OCI-M1 (cell line): ENCODE measurements at regions not wholly inside any gene's neighbourhood (a gene's known extent, or its start where the extent isn't known, plus 50 kb on each side); places are given as distances from the start of the nearest gene placed in this dataset.
"Not testable (repeated sequence)": the region's sequence is repeated elsewhere in the genome, so short reads cannot be mapped to it uniquely, and the experiment has no call there.

Experiments used
- DNase-seq: peaks from one replicate; lab custom pipeline; 2025; lab: John Stamatoyannopoulos, UW

DNA sequence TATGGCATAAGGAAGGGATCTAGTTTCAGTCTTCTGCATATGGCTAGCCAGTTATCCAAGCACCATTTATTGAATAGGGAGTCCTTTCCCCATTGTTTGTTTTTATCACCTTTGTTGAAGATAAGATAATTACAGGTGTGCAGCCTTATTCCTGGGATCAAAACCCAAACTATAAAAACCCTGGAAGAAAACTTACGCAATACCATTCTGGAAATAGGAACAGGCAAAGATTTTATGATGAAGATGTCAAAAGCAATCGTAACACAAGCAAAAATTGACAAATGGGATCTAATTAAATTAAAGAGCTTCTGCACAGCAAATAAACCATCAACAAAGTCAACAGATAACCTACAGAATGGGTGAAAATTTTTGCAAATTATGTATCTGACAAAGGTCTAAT is 128.5 kb upstream of the DCN start:
- no peak for DNase-seq

DNA sequence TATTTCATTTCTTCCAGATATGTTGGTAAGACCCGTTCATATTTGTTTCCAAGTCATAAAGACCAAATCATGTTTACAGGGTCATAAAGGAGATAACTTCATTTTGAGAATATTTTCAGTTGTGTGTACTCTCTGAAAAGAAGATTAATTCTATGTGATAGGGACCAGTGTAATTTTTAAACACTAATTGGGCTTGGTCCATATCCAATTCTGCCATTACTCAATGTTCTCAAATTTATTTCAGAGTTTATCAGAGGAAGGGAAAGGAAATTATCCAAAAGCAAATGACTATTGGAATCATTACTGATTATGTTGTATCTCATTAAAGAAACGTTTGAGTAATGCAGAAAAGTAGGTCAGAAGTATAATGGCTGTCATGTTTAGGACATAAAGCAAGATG is 126.8 kb upstream of the DCN start:
- DNase-seq: no peak

DNA sequence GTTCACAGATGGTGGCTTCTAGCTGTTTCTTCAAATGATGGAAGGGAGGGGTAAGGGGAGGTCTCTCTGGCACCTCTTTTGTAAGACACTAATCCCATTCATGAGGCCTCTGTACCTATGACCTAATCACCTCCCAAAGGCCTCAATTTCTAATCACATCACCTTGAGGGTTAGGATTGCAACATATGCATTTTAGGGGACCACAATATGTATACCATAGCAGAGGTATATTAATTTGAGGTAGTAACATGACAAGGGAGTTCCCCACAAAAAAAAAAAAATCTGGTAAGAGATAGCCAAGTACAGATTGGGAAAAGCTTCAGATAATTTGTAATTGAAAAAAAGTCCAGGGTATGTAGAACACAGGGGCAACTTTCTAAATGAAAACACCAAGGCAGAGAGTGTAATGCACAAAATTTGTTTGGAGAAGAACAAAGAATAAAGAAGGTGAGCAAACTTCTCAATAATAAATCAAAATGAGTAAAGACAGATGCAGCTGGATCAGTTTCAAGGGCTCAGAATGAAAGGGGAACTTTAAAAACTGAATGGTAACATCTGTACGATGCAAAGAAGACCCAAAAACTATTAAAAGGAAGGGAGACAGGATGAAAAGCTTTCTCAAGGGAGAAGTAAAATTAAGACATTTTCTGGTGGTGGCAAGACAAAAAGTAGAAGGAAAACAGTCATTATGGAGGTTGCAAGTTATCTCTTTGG is 125.5 kb upstream of the DCN start:
- DNase-seq: no peak

DNA sequence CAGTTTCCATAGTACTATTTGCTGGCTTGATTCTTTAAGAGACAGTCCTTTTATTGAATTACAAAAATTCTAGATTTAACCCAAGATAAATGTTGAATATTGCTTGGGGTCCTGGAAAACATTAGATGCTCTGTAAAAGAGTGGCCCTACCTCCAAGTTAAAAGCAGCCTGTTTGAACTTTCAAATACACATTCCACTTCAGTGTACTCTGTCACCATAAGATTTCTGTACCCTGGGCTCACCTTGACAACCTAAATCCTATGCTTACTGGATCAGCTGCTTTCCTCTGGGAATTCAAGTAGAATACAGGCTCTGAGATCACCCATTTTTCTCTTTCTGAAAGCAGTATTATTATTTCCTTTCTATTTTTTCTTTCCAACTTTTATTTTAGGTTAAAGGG is 107.7 kb upstream of the DCN start:
- DNase-seq: no peak

DNA sequence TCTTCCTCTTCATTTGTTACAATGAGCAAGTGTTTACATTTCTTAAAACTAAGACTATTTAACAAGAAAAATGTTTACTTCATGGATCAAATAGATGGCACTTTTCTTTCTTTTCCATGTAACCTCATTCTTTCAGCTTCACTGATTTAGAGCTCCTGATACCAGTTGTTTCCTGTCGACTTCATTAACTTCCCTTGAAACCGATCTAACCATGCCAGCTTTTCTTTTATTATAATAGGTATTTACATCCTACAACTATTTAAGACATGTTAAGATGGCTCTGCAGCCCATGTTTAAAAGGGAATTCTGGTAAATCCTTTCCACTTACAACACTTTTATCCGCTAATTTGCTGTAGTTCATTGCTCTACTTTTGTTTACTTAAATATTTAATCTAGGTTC is 107.3 kb upstream of the DCN start:
- DNase-seq: no peak

DNA sequence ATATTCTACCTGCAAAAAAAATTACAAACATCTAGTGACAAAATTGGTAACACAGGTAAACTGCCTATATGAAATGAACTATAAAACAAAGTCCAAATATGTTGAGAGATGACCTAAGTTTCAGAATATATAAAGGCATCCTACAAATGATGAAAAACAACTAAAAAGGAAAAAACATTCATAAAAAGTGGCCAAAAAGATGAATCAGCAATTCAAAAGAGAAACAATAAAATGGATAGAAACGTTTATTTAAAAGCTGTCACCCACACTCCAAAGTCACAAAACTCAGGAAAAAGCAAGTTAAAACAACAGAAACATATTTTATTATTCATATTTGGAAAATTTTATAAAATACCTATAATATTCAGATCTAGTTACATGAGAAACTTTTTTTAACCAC is 106.5 kb upstream of the DCN start:
- no peak for DNase-seq

DNA sequence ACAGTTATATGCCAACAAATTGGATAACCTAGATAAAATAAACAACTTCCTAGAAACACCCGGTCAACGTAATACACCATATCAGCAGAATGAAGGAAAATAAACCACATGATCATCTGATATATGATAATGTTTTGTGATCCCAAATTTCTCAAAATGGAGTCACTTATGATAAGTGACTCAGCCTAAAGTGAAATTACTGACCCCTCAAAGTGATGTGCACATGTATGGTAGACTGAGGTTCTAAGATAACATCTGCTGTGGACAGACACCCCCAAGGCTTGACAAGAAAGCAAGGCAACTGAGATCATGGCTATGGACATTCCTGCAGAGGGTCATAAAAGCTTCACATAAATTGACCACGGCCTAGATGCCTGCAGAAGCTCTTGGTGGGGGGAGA is 105.1 kb upstream of the DCN start:
- no peak for DNase-seq

DNA sequence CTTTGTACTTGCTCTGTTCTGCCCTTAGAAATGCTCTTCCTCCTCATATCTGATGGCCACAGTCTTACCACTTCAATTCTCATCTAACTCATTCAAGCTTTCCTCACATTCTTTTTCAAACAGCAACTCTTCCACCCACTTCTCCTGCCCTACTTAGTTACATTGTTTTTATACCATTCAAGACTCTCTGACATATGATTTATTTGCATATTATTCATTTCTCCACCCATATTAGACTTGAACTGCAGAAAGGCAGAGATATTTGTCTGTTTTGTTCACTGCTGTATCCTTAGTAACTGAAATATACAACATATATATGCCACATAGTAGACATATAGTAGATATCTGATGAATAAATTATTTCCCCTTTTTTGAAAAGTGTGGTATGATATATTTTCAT is 95.5 kb upstream of the DCN start:
- DNase-seq: no peak

DNA sequence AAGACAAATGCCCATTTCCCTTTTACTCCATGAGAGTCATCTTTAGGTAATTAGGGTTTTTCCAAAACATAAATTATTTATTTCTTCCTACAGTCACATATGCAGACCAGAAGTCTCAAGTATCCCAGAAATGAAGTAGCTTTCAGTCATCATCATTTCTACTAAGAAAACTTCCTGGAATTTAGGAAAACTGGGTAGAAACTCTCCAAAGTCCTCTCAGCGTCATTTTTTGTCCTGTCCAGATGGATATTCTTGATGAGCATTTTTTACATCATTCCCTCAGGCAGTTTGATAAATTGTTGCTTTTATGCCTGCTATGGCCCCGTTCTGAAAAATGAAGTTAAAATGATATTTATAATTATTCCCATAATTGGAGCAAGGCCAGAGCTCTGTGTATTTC is 93.9 kb upstream of the DCN start:
- no peak for DNase-seq

DNA sequence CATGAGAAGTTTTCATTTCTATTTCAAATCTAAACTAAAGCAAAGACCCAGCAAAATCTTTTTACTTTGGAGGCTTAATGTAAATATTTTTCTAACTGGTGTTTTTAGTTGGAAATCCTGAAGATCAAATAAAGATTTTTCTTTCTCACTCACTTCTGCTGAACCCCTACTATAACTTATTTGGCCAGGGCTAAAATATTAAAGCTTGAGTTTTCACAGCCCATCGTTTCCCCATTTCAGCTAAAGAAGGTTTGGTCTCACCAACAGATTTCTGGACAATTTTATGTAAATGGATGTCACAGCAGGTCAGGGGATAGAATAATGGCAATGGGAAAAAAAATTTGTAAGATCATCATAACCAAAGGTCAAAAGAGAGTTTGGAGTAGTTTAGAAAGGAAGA is 92.7 kb upstream of the DCN start:
- no peak for DNase-seq

DNA sequence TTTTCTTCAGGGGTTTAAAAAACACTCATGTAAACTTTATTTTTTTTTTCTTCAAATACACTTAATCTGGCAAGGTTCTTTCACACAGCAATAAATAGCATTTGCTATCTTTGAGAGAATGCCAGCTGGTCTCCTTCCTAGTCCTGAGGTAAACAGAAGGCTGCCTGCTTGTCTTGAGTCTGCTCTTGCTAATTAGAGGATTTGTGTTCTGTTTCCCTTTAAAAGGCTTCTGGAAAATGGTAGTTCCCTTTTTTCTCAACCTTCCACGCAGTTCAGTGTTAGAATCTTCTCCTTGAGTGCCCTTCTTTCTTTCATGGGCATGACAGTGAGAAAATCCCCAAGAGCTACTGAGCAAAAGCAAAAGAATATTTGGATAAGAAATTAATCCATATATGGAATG is 92.3 kb upstream of the DCN start:
- peak; percentile 35 for DNase-seq

DNA sequence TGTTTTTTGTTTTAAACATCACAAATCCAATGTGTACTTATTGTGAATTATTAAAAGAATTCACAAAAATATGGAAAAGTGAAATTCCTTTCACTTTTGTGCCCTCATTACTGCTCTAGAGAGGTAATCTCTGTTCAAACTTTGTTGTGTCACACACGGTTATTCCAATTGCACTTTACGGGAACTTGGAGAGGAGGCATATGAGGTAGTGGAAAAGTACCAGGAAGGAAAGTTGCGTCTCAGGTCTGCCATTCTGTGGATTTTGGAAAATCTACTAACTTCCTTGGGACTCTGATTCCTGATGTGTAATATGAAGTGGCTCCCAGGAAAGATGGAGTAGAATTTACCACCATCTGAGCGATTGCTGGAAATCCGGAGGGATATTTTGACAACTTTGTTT is 90.9 kb upstream of the DCN start:
- DNase-seq: no peak

DNA sequence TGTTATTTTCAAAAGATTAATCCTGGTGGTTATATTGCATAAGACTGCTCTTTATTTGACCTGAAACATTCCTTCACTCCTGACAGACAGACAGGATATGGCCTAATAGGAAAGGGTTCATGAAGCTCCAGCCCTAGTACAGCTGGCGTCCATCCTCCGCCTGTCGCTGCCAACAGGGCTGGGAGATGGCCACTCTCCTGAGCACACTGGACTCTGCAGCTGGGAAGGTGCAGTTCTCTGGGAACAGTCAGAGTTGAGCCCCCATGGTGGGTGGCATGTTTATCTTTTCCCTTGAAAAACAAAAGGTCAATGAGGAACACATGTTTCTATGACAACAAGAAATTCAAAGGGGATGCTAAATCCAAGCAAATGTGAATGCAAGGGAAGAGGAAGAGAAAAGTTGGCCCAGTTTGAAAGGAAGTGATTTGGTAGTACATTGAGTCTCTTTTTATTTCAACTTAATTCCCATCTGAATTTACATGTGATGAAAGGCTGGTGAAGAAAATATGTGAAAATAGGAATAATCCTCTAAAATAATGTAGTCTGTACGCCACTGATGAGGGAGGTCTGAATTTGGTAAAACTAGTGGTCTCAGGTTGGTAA is 89.9 kb upstream of the DCN start:
- no peak for DNase-seq

DNA sequence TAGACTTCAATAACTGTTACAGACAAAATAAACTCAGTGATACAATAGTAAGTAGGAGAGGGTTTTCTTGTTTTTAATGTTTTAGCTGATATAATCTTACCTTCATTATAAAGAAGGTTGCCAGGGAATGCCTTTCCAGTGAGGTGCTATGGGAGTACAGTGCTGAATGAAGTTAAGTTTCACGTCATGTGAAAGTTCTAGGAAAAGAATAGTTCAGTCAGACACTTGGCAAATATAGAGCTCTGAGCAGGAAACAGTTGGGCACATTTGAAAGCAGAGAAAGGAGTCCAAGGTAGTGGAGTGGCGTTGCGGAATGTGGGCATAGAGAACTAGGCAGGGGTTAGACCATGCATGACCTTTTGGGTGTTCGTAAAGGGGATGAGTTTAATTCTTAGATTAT is 88.6 kb upstream of the DCN start:
- DNase-seq: no peak

DNA sequence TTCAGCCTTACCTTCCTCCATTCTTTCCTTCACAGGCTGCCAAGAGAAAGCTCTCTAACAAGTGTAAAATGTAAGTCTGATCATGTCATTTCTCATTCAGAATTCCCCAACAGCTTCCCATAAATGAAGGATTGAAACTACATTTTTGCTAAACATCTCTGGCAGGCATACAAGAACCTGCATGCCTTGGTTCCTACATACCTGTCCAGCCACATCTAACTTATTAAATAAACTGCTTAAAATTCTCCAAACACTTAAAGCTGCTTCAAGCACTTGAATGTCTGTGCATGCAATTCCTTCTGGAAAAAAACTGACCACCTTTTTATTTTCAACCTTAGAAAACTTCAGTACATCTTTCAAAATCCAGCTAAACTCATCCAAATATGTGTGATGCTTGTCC is 84.4 kb upstream of the DCN start:
- DNase-seq: no peak

DNA sequence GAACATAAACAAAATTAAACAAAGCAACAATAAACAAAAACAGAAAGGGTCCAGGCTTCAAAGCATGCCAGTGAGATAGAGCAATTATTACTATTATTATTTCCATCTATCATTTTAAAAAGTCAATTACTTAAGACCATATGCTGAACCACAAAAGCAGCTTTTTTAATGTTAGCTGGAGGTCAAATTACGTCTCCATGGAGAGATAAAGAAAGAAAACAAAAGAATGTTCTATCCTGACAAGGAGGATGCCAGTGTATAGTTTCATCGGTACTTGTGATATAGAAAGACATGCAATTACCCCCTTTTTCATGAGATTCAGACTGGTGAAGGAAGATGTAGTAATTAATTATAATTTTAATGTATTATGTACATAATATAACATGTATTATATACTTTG is 81.6 kb upstream of the DCN start:
- no peak for DNase-seq

DNA sequence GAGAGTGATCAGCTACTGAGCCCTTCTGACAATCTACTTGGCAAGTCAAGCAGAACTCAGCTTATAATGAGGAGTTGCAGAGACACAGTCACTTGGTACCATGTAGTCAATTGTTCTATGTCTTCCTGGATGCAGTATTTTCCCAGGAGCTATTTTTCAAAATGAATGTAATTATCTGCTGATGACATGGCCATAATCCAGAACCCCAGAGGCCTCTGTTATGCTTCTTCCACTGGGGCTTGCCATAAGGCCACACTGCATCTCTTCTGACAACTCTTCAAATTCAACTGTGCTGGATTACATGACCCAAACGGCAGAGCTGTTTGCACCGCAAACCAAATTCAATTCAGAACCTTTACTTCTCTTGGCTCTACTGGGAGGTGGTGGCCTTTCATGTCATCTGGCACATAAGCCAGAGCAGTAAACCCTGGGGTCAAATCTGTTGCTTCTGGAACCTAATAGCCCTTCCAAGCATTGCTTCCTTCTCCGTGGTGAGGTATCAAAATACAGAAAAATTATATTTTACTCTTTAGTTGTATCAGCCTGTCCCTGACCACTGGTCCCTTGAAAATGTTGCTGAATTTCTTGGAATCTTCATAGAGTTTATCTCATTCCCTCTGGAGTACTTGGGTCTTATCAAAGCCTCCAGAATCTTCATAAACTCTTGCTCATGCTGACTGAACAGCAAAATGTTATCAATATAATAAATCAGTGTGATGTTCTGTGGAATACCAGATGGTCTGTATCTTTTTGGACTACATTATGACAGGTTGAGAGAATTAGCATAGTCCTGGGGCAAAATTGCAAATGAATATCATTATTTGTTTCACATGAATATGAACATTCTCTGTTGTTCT is 79.4 kb upstream of the DCN start:
- no peak for DNase-seq

DNA sequence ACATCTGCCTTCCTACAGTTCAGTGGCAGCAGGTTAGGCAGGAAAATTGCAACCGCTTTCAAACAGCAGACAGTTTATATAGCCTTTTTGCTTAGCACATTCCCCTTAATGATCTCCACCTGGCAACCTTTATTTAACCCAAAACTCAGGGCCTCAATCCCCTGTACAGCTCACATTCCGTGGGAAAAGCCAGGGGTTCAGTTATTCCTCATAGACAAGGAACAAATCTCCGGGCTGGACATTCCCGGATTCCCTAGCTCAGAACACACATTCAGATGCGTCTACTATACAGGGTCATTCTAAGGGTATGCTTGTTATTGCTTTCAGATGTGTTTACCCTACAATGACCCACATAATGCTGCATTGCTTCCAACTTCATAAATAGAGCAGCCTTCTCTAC is 73.8 kb upstream of the DCN start:
- DNase-seq: no peak

DNA sequence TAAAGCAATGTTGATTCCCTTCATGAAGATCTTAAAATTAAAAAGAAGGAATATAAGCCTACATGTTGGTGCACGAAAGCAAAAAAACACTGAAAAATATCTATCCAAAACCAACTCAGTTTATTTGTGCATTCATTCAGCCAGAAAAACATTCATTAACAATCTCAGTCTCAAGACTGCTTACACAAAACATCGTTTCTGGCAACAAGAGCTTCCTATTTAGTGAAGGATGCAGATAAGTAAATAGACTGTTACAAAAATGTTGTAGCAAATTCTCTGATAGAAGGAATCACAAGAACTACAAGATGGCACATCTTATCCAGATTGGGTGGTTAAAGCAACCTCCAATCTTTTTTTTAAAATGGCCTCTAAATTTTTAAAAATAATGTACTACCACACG is 69.7 kb upstream of the DCN start:
- no peak for DNase-seq

DNA sequence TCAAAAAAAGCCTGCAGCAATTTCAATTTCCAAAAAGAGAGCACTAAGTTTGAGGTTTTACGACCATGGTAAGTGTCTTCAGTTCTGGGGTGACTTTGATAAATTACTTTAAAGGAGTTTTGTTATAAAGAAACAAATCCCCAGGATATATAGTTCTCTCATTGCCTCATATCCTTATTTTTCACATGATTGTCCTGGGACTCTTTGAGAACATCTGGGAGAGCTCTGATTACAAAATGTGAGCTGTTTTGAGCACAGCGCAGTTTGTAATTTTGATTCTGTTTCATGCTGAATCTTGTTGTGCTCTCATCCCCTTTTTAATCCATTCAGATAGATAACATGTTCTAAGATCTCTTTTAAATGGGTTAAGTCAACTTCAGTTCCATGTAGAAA is 67.7 kb upstream of the DCN start:
- DNase-seq: no peak

DNA sequence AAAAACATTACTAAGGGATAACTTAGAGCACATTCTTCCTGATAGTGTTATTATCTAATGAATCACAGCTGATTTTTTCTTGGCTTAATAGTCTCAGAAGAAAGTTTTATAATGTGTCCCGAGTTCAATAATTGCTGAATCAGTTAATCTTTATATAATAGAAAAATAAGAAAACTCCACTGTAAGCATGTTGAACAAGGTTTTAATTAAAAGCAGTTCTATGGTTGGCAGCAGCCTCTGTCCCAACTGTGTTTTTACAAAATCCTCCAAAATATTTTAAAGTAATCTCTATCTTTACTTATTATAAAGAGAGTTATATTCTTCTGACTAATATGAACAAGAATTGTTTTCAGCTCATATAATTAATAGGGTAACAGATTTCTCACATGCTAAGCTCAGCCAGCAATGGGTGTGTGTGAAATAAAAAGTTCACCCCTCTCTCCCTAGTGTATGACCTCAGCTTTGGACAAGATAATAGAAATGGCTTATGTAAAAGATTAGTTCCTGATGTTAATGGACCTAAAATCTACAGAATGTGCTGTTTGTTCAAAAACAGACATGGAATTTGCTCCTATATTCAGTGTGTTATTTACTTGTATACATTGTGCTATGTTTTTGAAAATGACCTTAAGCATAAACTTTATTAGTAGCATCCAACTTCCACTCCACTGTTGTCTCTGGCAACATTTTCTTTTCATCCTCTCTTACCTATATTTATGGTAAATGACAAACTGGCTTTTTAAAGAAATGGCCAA is 67.1 kb upstream of the DCN start:
- DNase-seq: no peak

DNA sequence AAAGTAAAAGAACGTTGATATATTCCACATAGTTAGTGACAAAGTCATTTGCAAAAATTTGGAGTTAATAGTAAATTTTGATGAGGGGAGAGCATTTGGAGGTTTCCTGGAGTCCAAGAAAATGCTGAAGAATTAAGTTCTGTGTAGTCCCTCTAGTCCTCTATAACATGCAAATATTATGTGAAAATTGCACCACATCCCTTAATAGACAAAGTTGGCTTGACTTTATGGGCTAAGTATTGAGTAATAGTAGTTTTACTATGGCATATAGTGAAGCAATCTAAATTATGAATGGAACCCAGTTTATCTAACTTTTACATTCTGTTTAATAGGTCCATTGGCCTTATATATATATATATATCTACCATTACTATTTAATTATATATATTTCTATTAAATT is 66.4 kb upstream of the DCN start:
- no peak for DNase-seq

DNA sequence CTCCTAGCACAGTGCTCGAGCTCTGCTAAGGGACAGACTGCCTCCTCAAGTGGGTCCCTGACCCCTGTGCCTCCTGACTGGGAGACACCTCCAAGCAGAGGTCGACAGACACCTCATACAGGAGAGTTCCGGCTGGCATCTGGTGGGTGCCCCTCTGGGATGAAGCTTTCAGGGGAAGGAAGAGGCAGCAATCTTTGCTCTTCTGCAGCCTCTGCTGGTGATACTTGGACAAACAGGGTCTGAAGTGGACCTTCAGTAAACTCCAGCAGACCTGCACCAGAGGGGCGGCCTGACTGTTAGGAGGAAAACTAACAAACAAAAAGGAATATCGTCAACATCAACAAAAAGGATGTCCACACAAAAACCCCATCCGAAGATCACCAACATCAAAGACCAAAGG is 60.6 kb upstream of the DCN start:
- DNase-seq: not testable (repeated sequence)
